ENCODE measurements at regions not wholly inside any gene's neighbourhood (a gene's known extent, or its start where the extent isn't known, plus 50 kb on each side); places are given as distances from the start of the nearest gene placed in this dataset.

- no peak for TF ChIP-seq RBM15 (IDR thresholded peaks at IDR 0.05; ENCODE audit: insufficient read depth, low read length)
Measured at GRCh38 chr1:239270509-239270908, 115.9 kb upstream of the CHRM3 start (continued).

- no peaks in the 10 kb centered on the region for H4K20me1 ChIP-seq (replicated peaks; ENCODE audit: control insufficient read depth, insufficient read depth, low read length)
- no peaks in the 10 kb centered on the region for H3K27me3 ChIP-seq (ENCODE audit: control insufficient read depth in 2 of 2, insufficient read depth in 2 of 2, low read length in 2 of 2)
- BruUV-seq (replicated peaks) = no TSS peak
- H3K4me3 ChIP-seq = no peak overlapping the region
- ChIA-PET CTCF (ENCODE audit: low intra/inter-chr PET ratio) (no interaction called here), POLR2A (no interaction called here)
- FAIRE-seq (no peak), DNase-seq (ENCODE audit: extremely low read depth in 1 of 4, low spot score in 3 of 4) (no peak), ATAC-seq (no peak)
- no peaks in the 10 kb centered on the region for H3K9me3 ChIP-seq (replicated peaks; ENCODE audit: control insufficient read depth, insufficient read depth, low read depth, low read length)
- H3K9ac ChIP-seq (ENCODE audit: insufficient read depth in 1 of 2, low read depth in 2 of 2, low read length in 2 of 2) = no peak overlapping the region
- H3K36me3 ChIP-seq (ENCODE audit: control insufficient read depth, insufficient read depth, low read length) = no peaks in the 10 kb centered on the region
- intact Hi-C loops (cut with micrococcal nuclease) (no loop called here), in situ Hi-C loops (cut with MboI) (no loop called here)
- H3K4me1 ChIP-seq (replicated peaks in 1 of 2; ENCODE audit: control insufficient read depth in 2 of 2, insufficient read depth in 2 of 2, low read length in 2 of 2) = no peaks in the 10 kb centered on the region
- 1% methylated on average over 4 of the region's 4 CpGs for WGBS (ENCODE audit: insufficient coverage, low coverage, missing lambda C conversion rate)
- H3K79me2 ChIP-seq (ENCODE audit: control insufficient read depth, insufficient read depth, low read length) = no peaks in the 10 kb centered on the region
- no peak overlapping the region for H3K4me2 ChIP-seq (ENCODE audit: insufficient read depth, low read length)
- H2AFZ ChIP-seq (ENCODE audit: low read depth, low read length) = no peak overlapping the region
- no peaks in the 10 kb centered on the region for H3K9me1 ChIP-seq (ENCODE audit: control insufficient read depth, insufficient read depth, low read length)
- TF ChIP-seq RBM22 (IDR thresholded peaks at IDR 0.05; ENCODE audit: low read depth, low read length, poor library complexity, severe bottlenecking) = no peak
- no peak for TF ChIP-seq ZNF589 (CRISPR knock-in tag; IDR thresholded peaks at IDR 0.05; ENCODE audit: low read depth)
- TF ChIP-seq POLR2AphosphoS5 (IDR thresholded peaks at IDR 0.05; ENCODE audit: control insufficient read depth, insufficient read depth, low read depth, low read length) = no peak
- no peak for TF ChIP-seq ZNF146 (CRISPR knock-in tag; IDR thresholded peaks at IDR 0.05; ENCODE audit: unreplicated experiment)
- TF ChIP-seq ZNF655 (CRISPR knock-in tag; IDR thresholded peaks at IDR 0.05) = no peak
- TF ChIP-seq MXI1 (IDR thresholded peaks at IDR 0.05; ENCODE audit: low read depth, low read length) = no peak
- no peak for TF ChIP-seq TAF1 (IDR thresholded peaks at IDR 0.05; ENCODE audit: control insufficient read depth, extremely low read depth, insufficient read depth, low read length, severe bottlenecking)
- no peak for TF ChIP-seq HOMEZ (CRISPR knock-in tag; IDR thresholded peaks at IDR 0.05)
- TF ChIP-seq MEF2A (IDR thresholded peaks at IDR 0.05; ENCODE audit: control insufficient read depth, low read depth, low read length) = no peak
- TF ChIP-seq SIX5 (IDR thresholded peaks at IDR 0.05; ENCODE audit: borderline replicate concordance in 1 of 2, insufficient read depth in 1 of 2, low read depth in 1 of 2, low read length in 2 of 2) = no peak
- no peak for TF ChIP-seq ZNF445 (CRISPR knock-in tag; IDR thresholded peaks at IDR 0.05; ENCODE audit: low read depth)
- no peak for TF ChIP-seq CC2D1A (IDR thresholded peaks at IDR 0.05)
- no peak for TF ChIP-seq POLR2G (IDR thresholded peaks at IDR 0.05; ENCODE audit: low read depth, low read length)
- no peak for TF ChIP-seq GABPB2 (CRISPR knock-in tag; conservative IDR thresholded peaks at IDR 0.05)
- TF ChIP-seq RNF219 (CRISPR knock-in tag; IDR thresholded peaks at IDR 0.05) = no peak
- no peak overlapping the region for H3K27ac ChIP-seq (ENCODE audit: extremely low read depth, low read depth, low read length)
Measured at GRCh38 chr1:239269706-239270105, 116.7 kb upstream of the CHRM3 start.

Measured in K562 (cell line).